GM18517 (cell line): ENCODE measurements at regions not wholly inside any gene's neighbourhood (a gene's known extent, or its start where the extent isn't known, plus 50 kb on each side); places are given as distances from the start of the nearest gene placed in this dataset.
"Not testable (repeated sequence)": the region's sequence is repeated elsewhere in the genome, so short reads cannot be mapped to it uniquely, and the experiment has no call there.

ENCODE experiments used
- ATAC-seq: cut with Tn5 transposase; IDR thresholded peaks from one replicate; pipeline ENCODE4 v1.9.1; 2021; ENCODE audit warnings: mild to moderate bottlenecking, moderate library complexity; ENCODE audit not compliant: unreplicated experiment

DNA sequence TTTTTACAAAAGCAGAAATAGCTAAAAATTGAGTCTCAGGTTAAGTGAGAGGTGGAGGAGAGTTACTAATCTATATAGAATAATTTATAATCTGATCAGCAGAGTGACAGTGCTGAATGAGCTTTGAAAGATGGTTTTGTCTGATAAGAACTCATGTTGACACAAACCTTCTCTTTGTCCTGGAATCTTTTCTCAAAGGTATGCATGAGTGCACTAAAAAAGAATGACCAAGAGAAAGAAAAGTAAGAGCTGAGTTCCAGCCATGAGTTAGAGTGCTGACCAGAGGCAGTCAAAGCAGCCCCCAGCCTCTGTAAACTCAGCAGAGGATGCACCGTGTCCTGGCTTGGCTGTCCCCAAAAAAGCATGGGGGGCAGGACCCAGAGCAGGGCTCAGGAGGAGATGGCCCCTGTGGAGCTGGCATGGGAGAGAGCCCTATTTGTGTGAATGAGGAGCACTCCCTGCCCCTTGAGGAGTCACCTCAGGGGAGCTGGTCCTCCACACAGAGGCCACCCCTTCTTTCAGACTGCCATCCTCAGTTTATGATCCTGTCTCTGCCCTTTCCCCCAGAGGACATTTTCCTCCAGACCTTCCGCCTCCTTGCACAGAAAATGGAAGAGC lies 129.8 kb downstream of the SEC23A start:
- no peak for ATAC-seq

DNA sequence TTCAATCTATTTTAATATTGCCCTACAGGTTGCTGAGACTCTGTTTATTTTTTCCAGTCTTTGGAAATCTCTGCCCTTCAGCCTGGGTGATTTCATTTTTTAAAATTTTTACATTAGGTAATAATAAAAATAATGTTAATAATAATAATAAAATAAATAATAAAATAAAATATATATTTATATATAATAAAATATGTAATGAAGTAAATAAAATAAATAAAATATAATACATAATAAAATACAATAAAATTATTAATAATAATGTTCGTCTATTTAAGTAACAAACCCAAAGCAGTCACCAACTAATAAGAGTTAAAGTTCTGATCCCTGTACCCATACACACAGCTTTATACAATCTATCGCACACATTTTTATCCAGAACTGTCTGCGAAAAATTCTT lies 130.5 kb downstream of the SEC23A start:
- ATAC-seq: no peak

DNA sequence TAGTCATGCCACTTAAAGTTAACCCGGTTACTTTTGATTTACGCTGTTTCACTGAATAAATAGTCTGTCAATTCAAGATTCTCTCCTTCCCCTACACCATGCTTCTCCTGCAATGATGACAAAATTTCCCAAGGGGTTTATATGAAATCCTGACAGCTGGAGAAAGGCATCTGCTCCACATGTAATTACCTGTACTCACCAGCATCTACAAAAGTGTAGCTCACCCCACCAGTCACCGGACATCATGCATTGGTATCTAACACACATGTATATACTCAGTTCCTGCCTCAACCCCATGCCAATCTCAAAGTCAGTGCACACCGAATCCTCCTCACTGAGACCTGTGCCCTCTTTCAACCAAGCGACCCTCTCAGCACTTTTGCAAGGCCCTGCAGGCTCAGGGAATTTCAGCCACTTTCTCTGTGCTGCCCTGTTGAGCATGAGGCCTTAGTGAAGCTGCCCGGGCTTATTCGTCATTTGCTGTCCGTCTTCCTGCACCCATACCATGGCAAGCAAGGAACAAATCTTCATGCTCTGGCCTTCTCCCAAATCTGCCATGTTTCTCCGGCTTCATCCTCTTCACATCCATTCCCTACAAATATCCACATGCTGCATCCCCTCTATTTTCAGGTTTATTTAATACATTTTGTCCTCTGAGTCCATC lies 131.6 kb downstream of the SEC23A start:
- ATAC-seq: no peak

- no peak for ATAC-seq
These were observed 138.4 kb downstream of the SEC23A start for GRCh38 chr14:38964630-38965029.

DNA sequence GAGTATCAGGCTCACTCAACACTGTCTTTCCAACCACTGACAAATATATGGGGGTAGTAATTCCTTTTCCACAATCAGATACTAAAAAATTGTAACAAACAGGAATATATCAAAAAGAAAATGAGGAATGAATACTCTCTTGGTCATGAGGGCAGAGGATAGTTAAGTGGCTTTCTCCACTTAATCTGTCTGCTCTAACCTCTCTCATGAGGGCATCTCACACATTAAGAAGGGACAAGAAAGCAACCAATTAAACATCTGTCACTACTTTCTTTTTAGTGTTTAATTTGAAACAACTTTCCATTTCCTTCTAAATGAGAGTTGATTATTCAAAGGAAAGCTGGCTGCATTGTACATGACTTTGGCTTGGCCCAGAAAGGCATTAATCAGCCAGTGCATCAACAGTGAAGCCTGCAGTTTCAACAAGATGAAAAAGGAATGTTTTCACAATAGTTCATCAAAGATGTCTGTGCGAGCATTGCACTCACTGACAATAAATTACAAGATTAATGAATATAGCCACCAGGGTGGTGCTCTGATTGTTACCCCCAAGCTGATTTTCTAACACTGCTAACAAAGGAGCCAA lies 142.0 kb downstream of the SEC23A start:
- no peak for ATAC-seq

- ATAC-seq: no peak
These were observed 144.0 kb downstream of the SEC23A start for GRCh38 chr14:38959021-38959420.

GRCh38 chr14:38958589-38958988 lies 144.4 kb downstream of the SEC23A start:
- no peak for ATAC-seq

DNA sequence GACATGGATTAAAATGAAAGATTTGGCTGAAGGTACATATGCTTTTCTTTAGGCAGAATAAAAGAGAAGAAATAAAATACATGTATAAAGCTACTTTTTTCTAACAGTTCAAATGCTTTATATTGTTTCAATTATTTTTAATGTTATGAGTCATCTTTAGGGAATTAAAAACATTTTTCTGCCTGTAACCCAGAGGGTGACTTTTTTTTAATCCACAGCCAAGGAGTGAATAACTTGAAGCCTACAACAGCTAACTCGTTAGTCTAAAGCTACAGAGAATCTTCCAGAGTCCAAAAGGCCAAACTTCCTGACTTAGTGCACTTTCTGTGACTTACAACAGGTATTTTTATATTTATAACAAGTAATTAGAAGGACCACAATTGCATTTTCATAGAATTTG lies 151.6 kb downstream of the SEC23A start:
- ATAC-seq: no peak

DNA sequence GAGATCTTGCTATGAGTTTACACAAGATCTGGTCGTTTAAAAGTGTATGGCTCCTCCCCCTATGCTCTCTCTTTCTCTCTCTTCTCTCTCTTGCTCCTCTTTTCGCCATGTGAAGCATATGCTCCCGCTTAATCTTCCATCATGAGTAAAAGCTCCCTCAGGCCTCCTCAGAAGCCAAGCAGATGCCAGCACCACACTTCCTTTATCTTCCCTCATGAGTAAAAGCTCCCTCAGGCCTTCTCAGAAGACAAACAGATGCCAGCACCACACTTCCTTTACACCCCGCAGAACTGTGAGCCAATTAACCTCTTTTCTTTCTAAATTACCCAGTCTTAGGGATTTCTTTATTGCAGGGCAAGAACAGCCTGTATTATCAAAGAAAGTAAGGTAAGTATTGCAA lies 152.4 kb downstream of the SEC23A start:
- ATAC-seq: no peak

- no peak for ATAC-seq
These were observed 154.5 kb downstream of the SEC23A start for GRCh38 chr14:38948576-38948975.

DNA sequence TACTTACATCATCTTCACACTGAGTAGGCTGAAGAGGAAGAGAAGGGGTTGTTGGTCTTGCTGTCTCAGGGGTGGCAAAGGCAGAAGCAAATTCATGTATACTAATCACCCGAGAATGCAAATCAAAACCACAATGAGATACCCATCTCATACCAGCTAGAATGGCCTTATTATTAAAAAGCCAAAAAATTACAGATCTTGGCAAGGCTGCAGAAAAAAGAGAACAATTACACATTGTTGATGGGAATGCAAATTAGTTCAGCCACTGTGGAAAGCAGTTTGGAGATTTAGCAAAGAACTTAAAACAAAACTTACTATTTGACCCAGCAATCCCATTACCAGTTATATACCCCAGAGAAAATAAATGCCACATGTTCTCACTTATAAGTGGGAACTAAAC lies 154.9 kb downstream of the SEC23A start:
- ATAC-seq: no peak

GRCh38 chr14:38947343-38947742 lies 155.7 kb downstream of the SEC23A start:
- ATAC-seq: no peak

GRCh38 chr14:38944691-38945090 lies 158.3 kb downstream of the SEC23A start:
- ATAC-seq: no peak

- no peak for ATAC-seq
These were observed 161.5 kb downstream of the SEC23A start for GRCh38 chr14:38941488-38941887.

GRCh38 chr14:38932653-38933000 lies 170.4 kb downstream of the SEC23A start:
- not testable (repeated sequence) for ATAC-seq

- ATAC-seq: no peak
These were observed 170.9 kb downstream of the SEC23A start for GRCh38 chr14:38931969-38932652.

DNA sequence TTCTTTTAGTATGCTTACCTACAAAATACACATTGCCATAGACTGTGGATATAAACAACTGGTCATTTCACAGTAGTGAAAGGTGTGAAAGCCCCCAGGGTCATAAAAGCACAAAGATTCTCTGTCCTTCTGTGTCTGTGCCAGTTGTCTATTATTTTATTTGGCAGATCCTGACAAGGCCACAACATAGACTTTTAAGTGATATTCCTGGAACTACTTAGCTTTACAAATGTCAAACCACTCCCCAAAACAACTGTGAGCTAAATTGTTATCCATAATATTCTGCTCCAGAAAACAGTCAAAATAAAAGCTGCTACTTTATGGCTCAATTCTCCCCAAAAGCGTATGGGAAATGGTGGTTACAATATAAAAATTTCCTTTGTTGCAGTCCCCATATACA lies 172.1 kb downstream of the SEC23A start:
- ATAC-seq: no peak

GRCh38 chr14:38930022-38930421 lies 173.0 kb downstream of the SEC23A start:
- ATAC-seq: no peak

DNA sequence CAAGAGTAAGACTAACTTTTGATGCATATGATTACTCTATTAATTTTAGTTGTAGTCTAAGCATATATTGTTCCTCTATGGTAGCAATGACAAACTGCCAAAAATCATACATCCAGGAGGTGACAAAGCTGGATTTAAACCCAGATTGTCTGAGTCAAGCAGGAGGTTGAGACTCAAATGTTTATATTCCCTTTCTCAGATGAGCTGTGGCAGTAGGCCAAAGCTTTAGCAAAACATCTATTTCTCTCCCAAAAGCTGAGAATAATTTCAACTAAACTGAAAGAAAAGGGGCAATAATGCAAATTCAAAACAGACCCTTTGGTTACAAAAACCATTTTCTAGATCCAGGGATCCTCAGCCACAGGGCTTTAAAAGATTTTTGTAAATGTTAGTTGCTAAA lies 173.6 kb downstream of the SEC23A start:
- no peak for ATAC-seq

- not testable (repeated sequence) for ATAC-seq
These were observed 181.1 kb downstream of the SEC23A start for GRCh38 chr14:38921893-38922292.

DNA sequence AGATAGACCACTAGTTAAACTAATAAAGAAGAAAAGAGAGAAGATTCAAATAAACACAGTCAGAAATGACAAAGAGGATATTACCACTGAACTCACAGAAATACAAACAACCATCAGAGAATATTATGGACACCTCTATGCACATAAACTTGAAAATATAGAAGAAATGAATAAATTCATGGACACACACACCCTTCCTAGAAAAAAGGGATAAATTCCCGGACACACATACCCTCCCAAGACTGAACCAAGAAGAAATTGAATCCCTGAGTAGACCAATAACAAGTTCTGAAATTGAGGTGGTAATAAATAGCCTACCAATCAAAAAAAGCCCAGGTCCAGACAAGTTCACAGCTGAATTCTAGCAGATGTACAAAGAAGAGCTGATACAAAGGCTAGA lies 187.9 kb downstream of the SEC23A start:
- ATAC-seq: no peak

GRCh38 chr14:38910092-38910491 lies 192.9 kb downstream of the SEC23A start:
- ATAC-seq: no peak
